ENCODE measurements at regions not wholly inside any gene's neighbourhood (a gene's known extent, or its start where the extent isn't known, plus 50 kb on each side); places are given as distances from the start of the nearest gene placed in this dataset.
A peak's percentile ranks its signal among the peaks of the same experiment; 100 is the strongest.

- ATAC-seq = no peak
- H2AFZ ChIP-seq (ENCODE audit: low read depth, low read length) = no peak overlapping the region
- intact Hi-C loops (cut with micrococcal nuclease) (no loop called here), in situ Hi-C loops (cut with MboI) (no loop called here)
- no peaks in the 10 kb centered on the region for H3K9me3 ChIP-seq (replicated peaks; ENCODE audit: control insufficient read depth, insufficient read depth, low read depth, low read length)
- H3K9me1 ChIP-seq (ENCODE audit: control insufficient read depth, insufficient read depth, low read length) = no peaks in the 10 kb centered on the region
- CTCF ChIA-PET (ENCODE audit: low intra/inter-chr PET ratio) = no interaction called here
- POLR2A ChIA-PET = interaction anchor here (1.1 kb wide), 1 partner anchor 10 kb away, joined by 3 read pairs; no protein-coding TSS in a partner anchor
- H3K9ac ChIP-seq (ENCODE audit: insufficient read depth in 1 of 2, low read depth in 2 of 2, low read length in 2 of 2) = no peak overlapping the region
- H3K4me3 ChIP-seq = no peak overlapping the region
- no peak overlapping the region for H3K4me2 ChIP-seq (ENCODE audit: insufficient read depth, low read length)
- no peaks in the 10 kb centered on the region for H3K79me2 ChIP-seq (ENCODE audit: control insufficient read depth, insufficient read depth, low read length)
- H3K36me3 ChIP-seq (ENCODE audit: control insufficient read depth, insufficient read depth, low read length) = no peaks in the 10 kb centered on the region
- no TSS peak for BruUV-seq (replicated peaks)
- H3K27me3 ChIP-seq (ENCODE audit: control insufficient read depth in 2 of 2, insufficient read depth in 2 of 2, low read length in 2 of 2) = no peaks in the 10 kb centered on the region
- no peak for FAIRE-seq
- no peak overlapping the region for H3K27ac ChIP-seq (ENCODE audit: extremely low read depth, low read depth, low read length)
- no peaks in the 10 kb centered on the region for H4K20me1 ChIP-seq (replicated peaks; ENCODE audit: control insufficient read depth, insufficient read depth, low read length)
- WGBS (ENCODE audit: insufficient coverage, low coverage, missing lambda C conversion rate) = 3% methylated on average over 5 of the region's 17 CpGs
- DNase-seq (ENCODE audit: extremely low read depth in 1 of 4, low spot score in 3 of 4) = no peak
- TF ChIP-seq HINFP (tag; conservative IDR thresholded peaks at IDR 0.05; ENCODE audit: low read depth) = peak; percentile 58; the same call in 1 of the 2 replicates
- TF ChIP-seq AFF4 (CRISPR knock-in tag; IDR thresholded peaks at IDR 0.05) = no peak
- no peak for TF ChIP-seq KAT7 (CRISPR knock-in tag; IDR thresholded peaks at IDR 0.05; ENCODE audit: borderline replicate concordance)
- TF ChIP-seq BRD9 (IDR thresholded peaks at IDR 0.05; ENCODE audit: low read depth, partially characterized antibody) = no peak
- no peak for TF ChIP-seq RBFOX2 (IDR thresholded peaks at IDR 0.05; ENCODE audit: low read depth, low read length)
- 0 out of 5 replicates have a peak, but pooled peaks cover 0 to 3% of the 10 kb centered on the region in 2 experiments for H3K4me1 ChIP-seq (replicated peaks in 1 of 2; ENCODE audit: control insufficient read depth in 2 of 2, insufficient read depth in 2 of 2, low read length in 2 of 2)
Observed at GRCh38 chr9:27654629-27655285, 81.5 kb upstream of the C9orf72 start.

Measured in K562 (cell line).